GM19240 (cell line): ENCODE measurements at regions not wholly inside any gene's neighbourhood (a gene's known extent, or its start where the extent isn't known, plus 50 kb on each side); places are given as distances from the start of the nearest gene placed in this dataset.

Experiments used
- DNase-seq: peaks from one replicate; pipeline ENCODE4 v3.0.0; 2011; ENCODE audit warnings: low spot score; ENCODE audit not compliant: insufficient read length

- no peak for DNase-seq
These were observed 188.5 kb upstream of the MKI67 start for GRCh38 chr10:128314686-128315085.

GRCh38 chr10:128316121-128316726, 190.0 kb upstream of the MKI67 start:
- no peak for DNase-seq

GRCh38 chr10:128316925-128317324, 190.7 kb upstream of the MKI67 start:
- DNase-seq, result no peak

- no peak for DNase-seq
These were observed 192.1 kb upstream of the MKI67 start for GRCh38 chr10:128318366-128318765.

- DNase-seq, result no peak
These were observed 192.7 kb upstream of the MKI67 start for GRCh38 chr10:128318913-128319312.

GRCh38 chr10:128322106-128322505, 195.9 kb upstream of the MKI67 start:
- DNase-seq, result no peak

GRCh38 chr10:128322950-128323349, 196.7 kb upstream of the MKI67 start:
- no peak for DNase-seq

GRCh38 chr10:128324058-128324827, 198.0 kb upstream of the MKI67 start:
- DNase-seq, result no peak

- DNase-seq, result no peak
These were observed 199.6 kb upstream of the MKI67 start for GRCh38 chr10:128325788-128326187.

GRCh38 chr10:128326251-128326650, 200.0 kb upstream of the MKI67 start:
- DNase-seq, result no peak

- no peak for DNase-seq
These were observed 200.6 kb upstream of the MKI67 start for GRCh38 chr10:128326851-128327250.

GRCh38 chr10:128336401-128336800, 210.2 kb upstream of the MKI67 start:
- no peak for DNase-seq

GRCh38 chr10:128337860-128338378, 211.7 kb upstream of the MKI67 start:
- DNase-seq, result no peak

- DNase-seq, result no peak
These were observed 212.7 kb upstream of the MKI67 start for GRCh38 chr10:128338951-128339350.

GRCh38 chr10:128339753-128340152, 213.5 kb upstream of the MKI67 start:
- DNase-seq, result no peak

GRCh38 chr10:128345353-128345752, 219.1 kb upstream of the MKI67 start:
- DNase-seq, result no peak

GRCh38 chr10:128360783-128361182, 234.6 kb upstream of the MKI67 start:
- no peak for DNase-seq

- no peak for DNase-seq
These were observed 235.3 kb upstream of the MKI67 start for GRCh38 chr10:128361487-128361886.

- no peak for DNase-seq
These were observed 236.3 kb upstream of the MKI67 start for GRCh38 chr10:128362514-128362913.

- DNase-seq, result no peak
These were observed 238.4 kb upstream of the MKI67 start for GRCh38 chr10:128364631-128365030.

- DNase-seq, result no peak
These were observed 239.0 kb upstream of the MKI67 start for GRCh38 chr10:128365156-128365725.

GRCh38 chr10:128367807-128368206, 241.6 kb upstream of the MKI67 start:
- DNase-seq, result no peak
